Activated CD4-positive, alpha-beta T cell treated with anti-CD3 and anti-CD28 coated beads, Interleukin-10, Interleukin-2, amounts not matched to agents 100 ng/mL and 50 ng/mL, durations not matched to agents 16 hours and 8 hours (primary cell): ENCODE measurements at regions not wholly inside any gene's neighbourhood (a gene's known extent, or its start where the extent isn't known, plus 50 kb on each side); places are given as distances from the start of the nearest gene placed in this dataset.

Experiments
- DNase-seq: peaks from one replicate; pipeline ENCODE4 v3.0.0-alpha.2; 2020

DNA sequence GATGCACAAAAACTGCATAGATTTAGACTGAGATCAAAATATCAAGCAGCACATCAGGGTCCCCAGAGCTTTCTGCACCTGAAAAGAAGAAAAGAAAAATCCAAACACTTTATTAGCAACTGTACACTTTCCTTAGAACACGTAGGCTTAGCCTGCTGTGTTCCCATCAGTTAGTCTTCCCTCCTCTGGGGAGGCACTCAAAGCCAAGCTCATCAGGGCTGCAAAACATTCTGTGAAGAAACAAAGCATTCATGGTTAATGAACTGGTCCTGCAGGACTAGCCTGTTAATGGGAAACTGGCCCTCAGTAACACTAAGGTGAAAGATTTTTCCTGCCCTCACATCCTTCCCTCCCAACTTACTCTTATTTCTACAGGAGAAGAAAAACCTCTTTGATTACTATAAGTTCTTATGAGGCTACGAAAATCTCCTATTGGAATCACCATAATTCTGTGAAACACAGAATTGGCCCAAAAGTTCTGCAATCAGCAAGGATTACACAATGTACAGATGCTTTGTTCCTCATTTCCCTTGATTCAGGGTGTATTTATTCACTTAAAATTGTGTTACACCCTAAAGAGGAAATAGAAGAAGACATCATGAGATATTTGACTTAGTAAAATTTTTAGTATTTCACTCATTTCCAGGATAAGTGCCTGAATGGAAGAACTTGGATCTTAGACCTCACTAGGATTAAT, 901.0 kb upstream of the MAP3K7 start:
- DNase-seq, result no peak

GRCh38 chr6:91486200-91486599, 899.3 kb upstream of the MAP3K7 start:
- no peak for DNase-seq

GRCh38 chr6:91485047-91485446, 898.2 kb upstream of the MAP3K7 start:
- DNase-seq, result no peak

- no peak for DNase-seq
These were observed 896.7 kb upstream of the MAP3K7 start for GRCh38 chr6:91483415-91484105.

DNA sequence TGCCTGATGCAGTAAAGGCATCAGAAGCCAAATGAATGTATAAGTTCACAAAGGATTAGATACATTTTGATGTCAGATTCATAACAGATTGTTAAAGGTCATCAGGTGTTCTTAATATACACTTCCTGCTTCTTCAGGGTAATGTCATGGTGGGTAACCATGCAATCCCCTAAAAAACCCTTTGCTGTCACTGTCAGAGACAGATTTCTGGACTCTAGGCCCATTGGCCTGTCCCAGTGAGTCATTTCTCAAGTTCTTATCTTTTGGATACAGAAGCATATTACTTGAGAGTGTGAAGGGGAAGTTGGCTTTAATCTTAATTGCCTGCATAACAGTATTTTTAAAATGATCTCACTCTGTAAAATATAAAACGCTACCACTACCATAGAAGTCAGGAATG, 895.6 kb upstream of the MAP3K7 start:
- DNase-seq, result no peak

- DNase-seq, result no peak
These were observed 893.5 kb upstream of the MAP3K7 start for GRCh38 chr6:91480402-91480801.

DNA sequence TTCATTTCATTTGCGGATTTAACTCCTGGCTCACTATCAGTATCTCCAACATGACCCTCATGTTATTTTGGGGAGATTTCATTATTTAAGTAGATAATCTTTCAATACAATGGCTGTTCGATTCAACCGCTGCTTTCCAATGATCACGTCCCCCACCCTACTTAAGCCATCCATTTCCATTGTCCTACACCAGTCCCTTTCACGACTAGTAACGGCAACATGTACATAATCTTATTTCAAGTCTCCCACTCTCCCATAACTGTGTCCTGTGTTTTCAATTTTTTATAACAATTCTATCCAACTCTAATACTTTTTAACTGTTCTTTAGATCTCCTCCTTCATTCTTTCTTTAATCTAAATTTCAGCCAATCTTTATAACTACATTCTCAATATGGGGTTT, 890.8 kb upstream of the MAP3K7 start:
- no peak for DNase-seq

DNA sequence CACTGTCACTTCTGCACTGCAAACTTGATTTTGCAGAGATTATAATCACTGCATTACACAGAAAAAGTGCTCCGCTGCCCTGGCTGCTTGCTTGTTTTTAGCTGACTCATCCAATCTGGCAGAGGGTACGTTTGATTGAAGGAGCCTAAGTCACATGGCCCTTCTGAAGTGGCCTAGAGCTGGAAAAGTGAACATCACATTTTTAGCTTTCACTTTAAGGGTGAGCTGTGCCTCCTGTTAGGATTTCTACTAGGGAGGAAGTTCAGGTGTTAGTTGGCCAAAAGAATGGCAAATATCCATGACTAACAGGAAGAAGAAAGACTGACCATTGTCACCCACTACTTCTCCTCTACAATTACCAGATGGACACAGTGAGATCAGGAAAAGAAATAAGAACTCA, 889.1 kb upstream of the MAP3K7 start:
- no peak for DNase-seq

DNA sequence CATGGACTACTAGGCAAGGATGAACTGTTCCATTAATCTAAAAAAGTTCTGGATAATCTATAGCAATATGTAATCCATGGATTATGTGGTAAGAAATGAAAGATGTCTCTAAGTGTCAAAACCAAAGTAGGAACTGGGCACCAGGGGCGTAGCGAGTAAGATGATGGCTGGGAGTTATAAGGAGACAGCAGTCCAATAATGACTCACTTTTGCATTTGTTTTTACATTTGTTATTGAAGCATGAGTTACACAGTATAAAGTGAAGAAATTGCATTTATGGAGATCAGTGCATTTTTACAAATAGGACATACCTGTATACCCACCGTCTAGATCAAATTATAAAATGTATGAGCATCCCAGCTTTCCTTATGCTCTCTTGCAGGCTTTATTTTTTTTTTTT, 878.5 kb upstream of the MAP3K7 start:
- no peak for DNase-seq

- DNase-seq, result no peak
These were observed 877.8 kb upstream of the MAP3K7 start for GRCh38 chr6:91464718-91465117.

- DNase-seq, result no peak
These were observed 877.3 kb upstream of the MAP3K7 start for GRCh38 chr6:91464201-91464600.

DNA sequence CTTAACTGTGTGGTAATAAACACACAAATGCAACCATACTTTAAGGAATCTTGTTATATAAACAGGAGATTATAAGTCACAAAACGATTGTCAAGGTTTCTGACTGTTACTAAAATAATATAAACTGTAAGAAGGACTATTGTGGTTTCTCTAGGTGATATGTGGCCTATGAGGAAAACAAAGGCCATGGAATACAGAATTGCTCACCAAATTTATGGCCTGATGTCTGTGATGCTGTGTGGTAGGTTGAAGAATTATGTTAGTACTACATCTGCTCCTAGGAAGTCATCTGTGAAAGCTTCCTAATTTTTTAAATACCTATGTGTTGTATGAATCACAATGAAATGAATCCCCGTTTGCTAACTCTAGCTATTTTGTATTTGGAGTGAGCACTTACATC, 875.4 kb upstream of the MAP3K7 start:
- no peak for DNase-seq

- no peak for DNase-seq
These were observed 866.5 kb upstream of the MAP3K7 start for GRCh38 chr6:91453224-91453878.

DNA sequence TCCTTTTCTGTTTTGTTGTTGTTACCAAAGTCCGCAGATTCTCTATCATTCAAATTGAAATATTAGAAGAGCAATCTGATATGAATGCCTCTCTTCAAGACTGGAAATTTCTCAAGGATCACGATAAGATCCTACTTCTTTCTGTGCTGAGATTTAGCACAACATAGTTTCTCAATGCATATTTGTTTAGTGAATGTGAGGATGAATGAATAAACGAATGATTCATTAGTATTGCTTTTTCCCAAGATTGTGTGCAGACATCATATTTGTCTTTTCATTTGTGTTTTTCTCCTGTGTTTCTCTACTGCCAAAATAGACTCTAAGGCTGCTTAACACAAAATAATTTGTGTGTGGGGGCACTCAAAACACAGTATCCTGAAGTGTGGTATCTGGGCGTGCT, 862.7 kb upstream of the MAP3K7 start:
- DNase-seq, result no peak

DNA sequence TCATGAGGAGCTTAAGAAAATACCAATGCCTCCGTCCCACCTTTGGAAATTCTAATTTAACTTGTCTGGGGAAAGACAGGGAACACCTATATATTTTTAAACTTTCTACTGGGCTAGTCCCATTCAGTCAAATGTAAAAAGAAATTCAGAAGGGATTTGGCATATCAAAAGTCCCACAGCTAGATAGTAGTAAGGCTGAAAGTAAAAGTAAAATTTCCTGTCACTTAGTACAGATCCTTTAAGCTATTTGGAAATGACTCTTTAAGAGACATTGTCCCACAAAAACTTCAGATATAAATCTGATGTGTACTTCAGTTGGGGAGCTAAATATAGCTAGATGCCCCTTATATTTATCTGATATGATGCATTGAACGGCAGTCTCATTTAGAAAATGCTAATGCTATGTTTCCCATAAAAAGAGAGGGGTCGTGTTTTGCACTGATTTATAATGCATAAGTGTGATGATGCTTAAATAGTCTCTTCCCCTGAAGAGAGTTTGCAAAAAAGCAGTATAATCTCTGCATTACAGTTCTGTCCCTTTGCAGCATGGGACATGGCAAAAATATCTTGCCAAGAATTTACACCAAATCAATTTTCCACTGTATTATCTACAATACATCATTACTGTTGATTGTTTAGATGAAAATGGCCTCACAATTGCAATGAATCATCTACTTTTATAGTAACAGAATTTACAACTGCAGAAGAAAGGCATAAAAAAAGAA, 860.8 kb upstream of the MAP3K7 start:
- no peak for DNase-seq

DNA sequence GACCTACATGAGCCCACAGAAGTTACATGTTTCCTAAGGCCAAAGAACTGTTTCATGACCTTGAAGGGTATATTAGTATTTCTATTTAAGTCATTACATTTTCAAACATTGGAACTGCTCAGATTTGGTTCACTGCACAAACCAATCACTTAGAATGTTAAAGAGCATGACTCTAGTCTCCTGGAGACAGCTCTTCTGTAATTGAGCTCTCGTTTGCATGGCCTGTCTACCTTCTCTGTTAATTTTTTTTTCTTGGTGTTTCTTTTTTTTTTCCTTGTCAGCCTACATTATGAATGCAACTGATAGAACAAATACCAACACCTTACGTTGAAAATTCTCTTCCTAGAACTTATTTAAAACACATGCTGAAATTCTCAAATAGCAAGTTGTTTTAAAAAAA, 860.2 kb upstream of the MAP3K7 start:
- no peak for DNase-seq

- DNase-seq, result no peak
These were observed 856.5 kb upstream of the MAP3K7 start for GRCh38 chr6:91443405-91443804.

DNA sequence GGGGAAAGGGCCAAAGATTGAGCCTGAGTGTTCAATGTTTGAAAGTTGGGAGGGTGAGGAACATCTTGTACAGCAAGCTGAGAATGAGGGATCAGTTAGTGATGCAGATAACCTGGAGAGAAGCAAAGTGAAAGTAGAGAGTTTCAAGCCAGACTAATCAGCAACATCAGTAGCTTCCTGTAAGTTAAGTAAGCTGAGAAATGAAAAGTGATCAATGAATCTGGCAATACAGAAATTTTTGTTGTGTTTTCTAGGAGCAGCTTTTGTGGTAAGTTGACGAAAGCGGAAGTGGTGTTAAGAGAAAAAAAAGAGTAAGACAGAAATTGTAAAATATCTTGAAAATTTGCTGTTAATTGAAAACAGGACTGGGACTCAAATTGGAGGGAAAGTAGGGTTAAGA, 855.5 kb upstream of the MAP3K7 start:
- DNase-seq, result no peak

GRCh38 chr6:91438570-91438969, 851.7 kb upstream of the MAP3K7 start:
- no peak for DNase-seq

DNA sequence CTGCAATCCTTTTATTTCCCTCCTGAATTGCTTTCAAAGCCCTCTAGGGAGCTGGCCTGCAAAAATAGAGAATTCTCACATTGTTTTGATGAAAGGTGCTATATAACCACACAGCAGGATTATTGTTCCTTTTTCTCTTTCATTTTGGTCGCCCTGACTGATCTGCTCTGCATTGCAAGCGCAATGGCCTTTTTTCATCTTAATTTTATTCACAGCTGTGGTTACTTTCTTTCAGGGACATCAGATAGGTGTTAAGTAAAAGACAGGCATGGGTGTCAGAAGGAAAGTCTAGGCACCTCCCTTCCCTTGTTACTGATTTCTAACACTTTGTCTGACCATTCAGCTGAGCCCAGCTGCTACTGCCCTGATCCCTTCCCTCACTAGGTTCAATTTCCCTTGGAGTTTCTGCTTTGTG, 850.5 kb upstream of the MAP3K7 start:
- no peak for DNase-seq

GRCh38 chr6:91436448-91436847, 849.6 kb upstream of the MAP3K7 start:
- no peak for DNase-seq

- DNase-seq, result no peak
These were observed 848.8 kb upstream of the MAP3K7 start for GRCh38 chr6:91435630-91436029.

DNA sequence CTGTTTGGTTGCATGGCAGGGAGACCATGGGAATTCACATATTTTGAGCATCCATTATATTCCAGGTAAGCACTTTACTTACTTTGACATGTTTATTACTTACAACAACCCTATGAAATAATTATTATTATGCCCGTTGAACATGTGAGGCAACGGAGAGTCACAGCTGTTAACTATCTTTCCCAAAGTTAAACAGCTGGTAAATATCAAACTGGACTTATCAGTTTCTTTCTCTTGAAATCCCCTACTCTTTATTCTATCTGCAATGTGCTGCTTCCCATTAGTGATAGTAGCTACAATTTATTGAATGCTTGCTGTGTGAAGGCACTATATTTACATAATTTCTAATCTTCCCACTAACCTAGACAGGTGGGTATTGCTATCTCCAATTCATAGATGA, 847.7 kb upstream of the MAP3K7 start:
- DNase-seq, result no peak
